ENCODE measurements at regions not wholly inside any gene's neighbourhood (a gene's known extent, or its start where the extent isn't known, plus 50 kb on each side); places are given as distances from the start of the nearest gene placed in this dataset.

GRCh38 chr5:118224546-118224945, 763.8 kb downstream of the DTWD2 start:
- DNase-seq (ENCODE audit: extremely low spot score) = no peak
- ChIA-PET CTCF (no interaction called here), POLR2A (no interaction called here)
- TF ChIP-seq CTCF (IDR thresholded peaks at IDR 0.05; ENCODE audit: control extremely low read depth, extremely low read depth, low read depth, missing control alignments) = no peak

- no peak for DNase-seq (ENCODE audit: extremely low spot score)
- no peak for TF ChIP-seq CTCF (IDR thresholded peaks at IDR 0.05; ENCODE audit: control extremely low read depth, extremely low read depth, low read depth, missing control alignments)
- ChIA-PET POLR2A (no interaction called here), CTCF (no interaction called here)
Measured at GRCh38 chr5:118220556-118221195, 767.7 kb downstream of the DTWD2 start.

GRCh38 chr5:118211606-118212005, 776.7 kb downstream of the DTWD2 start:
- CTCF ChIA-PET = no interaction called here
- DNase-seq (ENCODE audit: extremely low spot score) = no peak
- POLR2A ChIA-PET = no interaction called here
- no peak for TF ChIP-seq CTCF (IDR thresholded peaks at IDR 0.05; ENCODE audit: control extremely low read depth, extremely low read depth, low read depth, missing control alignments)

- ChIA-PET POLR2A (no interaction called here), CTCF (no interaction called here)
- DNase-seq (ENCODE audit: extremely low spot score) = no peak
- TF ChIP-seq CTCF (IDR thresholded peaks at IDR 0.05; ENCODE audit: control extremely low read depth, extremely low read depth, low read depth, missing control alignments) = no peak
Measured at GRCh38 chr5:118208031-118208453, 780.3 kb downstream of the DTWD2 start.

GRCh38 chr5:118199801-118200200, 788.5 kb downstream of the DTWD2 start:
- CTCF ChIA-PET = no interaction called here
- no peak for TF ChIP-seq CTCF (IDR thresholded peaks at IDR 0.05; ENCODE audit: control extremely low read depth, extremely low read depth, low read depth, missing control alignments)
- POLR2A ChIA-PET = no interaction called here
- no peak for DNase-seq (ENCODE audit: extremely low spot score)

GRCh38 chr5:118196229-118196628, 792.1 kb downstream of the DTWD2 start:
- no peak for DNase-seq (ENCODE audit: extremely low spot score)
- ChIA-PET POLR2A (no interaction called here), CTCF (interaction anchor here (0.9 to 2.3 kb wide), 3 partner anchors 8 to 83 kb away, joined by 3 to 7 read pairs (median 4); no protein-coding TSS in a partner anchor)
- no peak for TF ChIP-seq CTCF (IDR thresholded peaks at IDR 0.05; ENCODE audit: control extremely low read depth, extremely low read depth, low read depth, missing control alignments)
